PC-3 (cell line): ENCODE measurements at regions not wholly inside any gene's neighbourhood (a gene's known extent, or its start where the extent isn't known, plus 50 kb on each side); places are given as distances from the start of the nearest gene placed in this dataset.

Experiments
- ATAC-seq: fragments of 200-7000 bp; cut with Tn5 transposase; 2 replicates; pipeline ENCODE4 v1.9.1; 2020; ENCODE audit warnings: mild to moderate bottlenecking, moderate library complexity
- BruUV-seq: library from RNA; stranded (reverse); fragments of 400-500 nt; replicated peaks from 2 replicates; lab custom pipeline; 2021; lab: Mats Ljungman, UMichigan
- CTCF ChIA-PET: fragments of 300-600 bp; sonication (Branson Sonifier 250); formaldehyde crosslinking; loops from one replicate; lab custom pipeline; 2022; ENCODE audit warnings: antibody characterized with exemption; lab: Charles Lee
- POLR2A ChIA-PET: fragments of 300-600 bp; sonication (Branson Sonifier 250); formaldehyde crosslinking; loops from one replicate; lab custom pipeline; 2022; ENCODE audit warnings: antibody characterized with exemption; ENCODE audit not compliant: unreplicated experiment; lab: Charles Lee
- DNase-seq: peaks from one replicate; pipeline ENCODE4 v3.0.0-alpha.2; 2015
- H2AFZ ChIP-seq: fragments of 300-600 bp; sonication (generic); 2 replicates; pipeline ENCODE4 v1.6.0; 2016; ENCODE audit warnings: antibody characterized with exemption, low read length
- H3F3A ChIP-seq: fragments of 300-600 bp; sonication (generic); one replicate; pipeline ENCODE4 v1.6.0; 2017; ENCODE audit warnings: antibody characterized with exemption, low read length, control low read depth, mild to moderate bottlenecking; ENCODE audit not compliant: unreplicated experiment
- H3K27ac ChIP-seq: fragments of 300-600 bp; sonication (generic); 2 replicates; pipeline ENCODE4 v1.5.1; 2016; ENCODE audit warnings: mild to moderate bottlenecking, low read length
- H3K27me3 ChIP-seq: fragments of 300-600 bp; sonication (generic); 2 replicates; pipeline ENCODE4 v1.6.1; 2016; ENCODE audit warnings: low read length, mixed read lengths
- H3K36me3 ChIP-seq: fragments of 300-600 bp; sonication (generic); 2 replicates; pipeline ENCODE4 v1.6.1; 2016; ENCODE audit warnings: low read depth, mixed run types, low read length, mixed read lengths
- H3K4me1 ChIP-seq: fragments of 300-600 bp; sonication (generic); 2 replicates; pipeline ENCODE4 v1.5.1; 2016; ENCODE audit warnings: low read length; ENCODE audit not compliant: insufficient read depth
- H3K4me2 ChIP-seq: fragments of 300-600 bp; sonication (generic); 2 replicates; pipeline ENCODE4 v1.6.0; 2016; ENCODE audit warnings: low read length
- H3K4me3 ChIP-seq: fragments of 300-600 bp; sonication (generic); 2 replicates; pipeline ENCODE4 v1.5.1; 2016; ENCODE audit warnings: mild to moderate bottlenecking, low read length, mixed read lengths
- H3K79me2 ChIP-seq: fragments of 300-600 bp; sonication (generic); 2 replicates; pipeline ENCODE4 v1.6.1; 2017; ENCODE audit warnings: low read length, mixed read lengths
- H3K9ac ChIP-seq: fragments of 300-600 bp; sonication (generic); 2 replicates; pipeline ENCODE4 v1.6.0; 2016; ENCODE audit warnings: mild to moderate bottlenecking, low read length
- H3K9me2 ChIP-seq: fragments of 300-600 bp; sonication (generic); replicated peaks from 2 replicates; pipeline ENCODE4 v1.6.1; 2016; ENCODE audit warnings: mixed run types, low read length, mixed read lengths
- H3K9me3 ChIP-seq: fragments of 300-600 bp; sonication (generic); 2 replicates; pipeline ENCODE4 v1.6.1; 2016; ENCODE audit warnings: low read length, mixed read lengths
- H4K20me1 ChIP-seq: fragments of 300-600 bp; sonication (generic); 2 replicates; pipeline ENCODE4 v1.6.1; 2016; ENCODE audit warnings: low read length, mixed read lengths
- CTCF ChIP-seq: fragments of 300-600 bp; sonication (generic); conservative IDR thresholded peaks from 2 replicates; pipeline ENCODE4 v1.5.1; 2017; ENCODE audit warnings: antibody characterized with exemption, low read depth, mild to moderate bottlenecking, low read length
- EZH2 ChIP-seq: fragments of 300-600 bp; sonication (generic); IDR thresholded peaks from one replicate; pipeline ENCODE4 v1.6.1; 2017; ENCODE audit warnings: antibody characterized with exemption, mild to moderate bottlenecking, low read length; ENCODE audit not compliant: unreplicated experiment
- EZH2phosphoT487 ChIP-seq: fragments of 300-600 bp; sonication (generic); IDR thresholded peaks from 2 replicates; pipeline ENCODE4 v1.6.1; 2018; ENCODE audit warnings: mild to moderate bottlenecking, antibody characterized with exemption, low read length, borderline replicate concordance
- intact Hi-C: fragments of 100-400 bp; cut with micrococcal nuclease; formaldehyde crosslinking; loops from 2 replicates; pipeline ENCODE4 v1.9.0; 2023

GRCh38 chr1:103171041-103171590 lies 62.8 kb upstream of the COL11A1 start:
- H3F3A ChIP-seq: no peaks in the 10 kb centered on the region
- no peak overlapping the region for H2AFZ ChIP-seq
- intact Hi-C loops: no loop called here
- H3K27me3 ChIP-seq: peaks cover 5% of the 10 kb centered on the region; the same call in 1 of the 2 replicates
- no peaks in the 10 kb centered on the region for H4K20me1 ChIP-seq
- H3K9me2 ChIP-seq: no peaks in the 10 kb centered on the region
- TF ChIP-seq CTCF (no peak), EZH2phosphoT487 (no peak), EZH2 (no peak)
- no TSS peak for BruUV-seq
- no peak overlapping the region for H3K9ac ChIP-seq
- H3K4me3 ChIP-seq: no peak overlapping the region
- DNase-seq (no peak), ATAC-seq (no peak)
- no peaks in the 10 kb centered on the region for H3K79me2 ChIP-seq
- no peaks in the 10 kb centered on the region for H3K4me1 ChIP-seq
- ChIA-PET CTCF (interaction anchor here (0.7 kb wide), 1 partner anchor 84 kb away, joined by 3 read pairs; no protein-coding TSS in a partner anchor), POLR2A (no interaction called here)
- H3K36me3 ChIP-seq: no peaks in the 10 kb centered on the region
- no peak overlapping the region for H3K27ac ChIP-seq
- H3K4me2 ChIP-seq: no peak overlapping the region
- H3K9me3 ChIP-seq: no peaks in the 10 kb centered on the region

GRCh38 chr1:103170609-103171008 lies 62.3 kb upstream of the COL11A1 start:
- H3K36me3 ChIP-seq: no peaks in the 10 kb centered on the region
- no peaks in the 10 kb centered on the region for H3K9me2 ChIP-seq
- H3K27ac ChIP-seq: no peak overlapping the region
- intact Hi-C loops: no loop called here
- BruUV-seq: no TSS peak
- DNase-seq (no peak), ATAC-seq (no peak)
- TF ChIP-seq EZH2phosphoT487: no peak
- no peak for TF ChIP-seq EZH2
- no peak for TF ChIP-seq CTCF
- no peak overlapping the region for H3K9ac ChIP-seq
- no peaks in the 10 kb centered on the region for H3K9me3 ChIP-seq
- peaks cover 5% of the 10 kb centered on the region; the same call in 1 of the 2 replicates for H3K27me3 ChIP-seq
- no peaks in the 10 kb centered on the region for H3K4me1 ChIP-seq
- no peaks in the 10 kb centered on the region for H4K20me1 ChIP-seq
- CTCF ChIA-PET: interaction anchor here (0.7 kb wide), 1 partner anchor 83 kb away, joined by 3 read pairs; no protein-coding TSS in a partner anchor
- POLR2A ChIA-PET: no interaction called here
- no peak overlapping the region for H3K4me3 ChIP-seq
- H2AFZ ChIP-seq: no peak overlapping the region
- H3F3A ChIP-seq: no peaks in the 10 kb centered on the region
- H3K4me2 ChIP-seq: no peak overlapping the region
- no peaks in the 10 kb centered on the region for H3K79me2 ChIP-seq

GRCh38 chr1:103162360-103162759 lies 54.0 kb upstream of the COL11A1 start:
- intact Hi-C loops: no loop called here
- H3K27me3 ChIP-seq: peaks cover 23% of the 10 kb centered on the region
- no peaks in the 10 kb centered on the region for H3K9me2 ChIP-seq
- no peak overlapping the region for H3K4me2 ChIP-seq
- no peak for DNase-seq
- H3K4me1 ChIP-seq: no peaks in the 10 kb centered on the region
- H3K36me3 ChIP-seq: no peaks in the 10 kb centered on the region
- POLR2A ChIA-PET: no interaction called here
- CTCF ChIA-PET: no interaction called here
- H3K27ac ChIP-seq: no peak overlapping the region
- BruUV-seq: no TSS peak
- no peaks in the 10 kb centered on the region for H3K9me3 ChIP-seq
- H2AFZ ChIP-seq: no peak overlapping the region
- no peak overlapping the region for H3K9ac ChIP-seq
- no peak for TF ChIP-seq CTCF
- TF ChIP-seq EZH2: no peak
- TF ChIP-seq EZH2phosphoT487: no peak
- H3K4me3 ChIP-seq: no peak overlapping the region
- no peaks in the 10 kb centered on the region for H3K79me2 ChIP-seq
- H4K20me1 ChIP-seq: no peaks in the 10 kb centered on the region
- no peak for ATAC-seq
- H3F3A ChIP-seq: no peaks in the 10 kb centered on the region
